Activated CD8-positive, alpha-beta T cell treated with anti-CD3 and anti-CD28 coated beads for 36 hours (primary cell): ENCODE measurements at regions not wholly inside any gene's neighbourhood (a gene's known extent, or its start where the extent isn't known, plus 50 kb on each side); places are given as distances from the start of the nearest gene placed in this dataset.

ENCODE experiments used
- ATAC-seq: fragments of 200-7000 bp; cut with Tn5 transposase; one replicate; pipeline ENCODE4 v1.10.0; 2021; ENCODE audit warnings: mild to moderate bottlenecking, moderate library complexity
- CTCF ChIA-PET: fragments of 350-600 bp; sonication (Branson Sonifier 250); formaldehyde crosslinking; loops from one replicate; lab custom pipeline; 2021; ENCODE audit warnings: antibody characterized with exemption; lab: Charles Lee
- POLR2A ChIA-PET: fragments of 350-600 bp; sonication (Branson Sonifier 250); formaldehyde crosslinking; loops from one replicate; lab custom pipeline; 2021; ENCODE audit warnings: antibody characterized with exemption; lab: Charles Lee
- DNase-seq: peaks from one replicate; pipeline ENCODE4 v3.0.0-alpha.2; 2020
- H3K27ac Mint-ChIP-seq: one replicate; pipeline ENCODE4 v1.8.0; 2021; ENCODE audit warnings: mild to moderate bottlenecking, mixed read lengths
- H3K27me3 Mint-ChIP-seq: one replicate; pipeline ENCODE4 v1.8.0; 2021; ENCODE audit warnings: mixed read lengths
- H3K36me3 Mint-ChIP-seq: one replicate; pipeline ENCODE4 v1.8.0; 2021; ENCODE audit warnings: low read depth, mixed read lengths
- H3K4me1 Mint-ChIP-seq: one replicate; pipeline ENCODE4 v1.8.0; 2021; ENCODE audit warnings: low read depth, mixed read lengths
- H3K4me3 Mint-ChIP-seq: one replicate; pipeline ENCODE4 v1.8.0; 2021; ENCODE audit warnings: mild to moderate bottlenecking, moderate library complexity, mixed read lengths
- H3K9me3 Mint-ChIP-seq: one replicate; pipeline ENCODE4 v1.8.0; 2021; ENCODE audit warnings: mixed read lengths
- CTCF ChIP-seq: fragments of 200-600 bp; IDR thresholded peaks from one replicate; pipeline ENCODE4 v1.8.0; 2022; ENCODE audit warnings: antibody characterized with exemption, mild to moderate bottlenecking
- intact Hi-C: fragments of 100-400 bp; cut with micrococcal nuclease; formaldehyde crosslinking; loops from one replicate; pipeline ENCODE4 v1.10.0; 2022

- POLR2A ChIA-PET = no interaction called here
- intact Hi-C loops = no loop called here
- no peaks in the 10 kb centered on the region for H3K27me3 Mint-ChIP-seq
- no peak for TF ChIP-seq CTCF
- no peak overlapping the region for H3K27ac Mint-ChIP-seq
- H3K4me1 Mint-ChIP-seq = no peaks in the 10 kb centered on the region
- ATAC-seq (no peak), DNase-seq (no peak)
- CTCF ChIA-PET = no interaction called here
- H3K4me3 Mint-ChIP-seq = no peak overlapping the region
- no peaks in the 10 kb centered on the region for H3K36me3 Mint-ChIP-seq
- no peaks in the 10 kb centered on the region for H3K9me3 Mint-ChIP-seq
Measured at GRCh38 chr4:107215222-107215621, 179.1 kb upstream of the DKK2 start.

- Mint-ChIP-seq H3K4me3 (no peak overlapping the region), H3K4me1 (no peaks in the 10 kb centered on the region), H3K27ac (no peak overlapping the region), H3K27me3 (no peaks in the 10 kb centered on the region), H3K36me3 (no peaks in the 10 kb centered on the region), H3K9me3 (no peaks in the 10 kb centered on the region)
- POLR2A ChIA-PET = no interaction called here
- TF ChIP-seq CTCF = no peak
- DNase-seq (no peak), ATAC-seq (no peak)
- CTCF ChIA-PET = no interaction called here
- intact Hi-C loops = no loop called here
Measured at GRCh38 chr4:107213880-107214279, 177.8 kb upstream of the DKK2 start.

- intact Hi-C loops = no loop called here
- H3K9me3 Mint-ChIP-seq = no peaks in the 10 kb centered on the region
- ATAC-seq = no peak
- no peak overlapping the region for H3K27ac Mint-ChIP-seq
- CTCF ChIA-PET = no interaction called here
- H3K27me3 Mint-ChIP-seq = no peaks in the 10 kb centered on the region
- no peaks in the 10 kb centered on the region for H3K4me1 Mint-ChIP-seq
- H3K36me3 Mint-ChIP-seq = no peaks in the 10 kb centered on the region
- no peak for DNase-seq
- H3K4me3 Mint-ChIP-seq = no peak overlapping the region
- POLR2A ChIA-PET = no interaction called here
- no peak for TF ChIP-seq CTCF
Measured at GRCh38 chr4:107213410-107213809, 177.3 kb upstream of the DKK2 start.

- H3K4me3 Mint-ChIP-seq = no peak overlapping the region
- no peaks in the 10 kb centered on the region for H3K36me3 Mint-ChIP-seq
- H3K27ac Mint-ChIP-seq = no peak overlapping the region
Measured at GRCh38 chr4:107212565-107212964, 176.5 kb upstream of the DKK2 start.

More at GRCh38 chr4:107212565-107212964, 176.5 kb upstream of the DKK2 start:
- no peaks in the 10 kb centered on the region for H3K9me3 Mint-ChIP-seq
- POLR2A ChIA-PET = no interaction called here
- DNase-seq (no peak), ATAC-seq (no peak)
- no peaks in the 10 kb centered on the region for H3K27me3 Mint-ChIP-seq
- no peaks in the 10 kb centered on the region for H3K4me1 Mint-ChIP-seq
- CTCF ChIA-PET = no interaction called here
- intact Hi-C loops = no loop called here
- TF ChIP-seq CTCF = no peak
